ENCODE measurements at regions not wholly inside any gene's neighbourhood (a gene's known extent, or its start where the extent isn't known, plus 50 kb on each side); places are given as distances from the start of the nearest gene placed in this dataset.

- Histone ChIP-seq H3K27me3 (no peaks in the 10 kb centered on the region), H3K4me1 (replicated peaks in 1 of 2) (peaks cover 4 to 47% of the 10 kb centered on the region in 2 donors), H3K27ac (peak overlapping the region in 2 of 5 donors; percentile 4 to 15), H3K36me3 (replicated peaks in 1 of 2) (no peaks in the 10 kb centered on the region), H3K4me3 (no peak overlapping the region), H3K9me3 (replicated peaks in 1 of 3) (no peaks in the 10 kb centered on the region)
- 75 to 84% (median 80%) methylated on average over 3 of the region's 3 CpGs for WGBS, 4 donors
- intact Hi-C loops (cut with DNase I), result no loop called here
- TF ChIP-seq CTCF (IDR thresholded peaks at IDR 0.05) (no peak), POLR2A (IDR thresholded peaks at IDR 0.05) (no peak)
- DNase-seq, result no peak
Measured at GRCh38 chr15:70320077-70320476, 222.4 kb upstream of the TLE3 start.

DNA sequence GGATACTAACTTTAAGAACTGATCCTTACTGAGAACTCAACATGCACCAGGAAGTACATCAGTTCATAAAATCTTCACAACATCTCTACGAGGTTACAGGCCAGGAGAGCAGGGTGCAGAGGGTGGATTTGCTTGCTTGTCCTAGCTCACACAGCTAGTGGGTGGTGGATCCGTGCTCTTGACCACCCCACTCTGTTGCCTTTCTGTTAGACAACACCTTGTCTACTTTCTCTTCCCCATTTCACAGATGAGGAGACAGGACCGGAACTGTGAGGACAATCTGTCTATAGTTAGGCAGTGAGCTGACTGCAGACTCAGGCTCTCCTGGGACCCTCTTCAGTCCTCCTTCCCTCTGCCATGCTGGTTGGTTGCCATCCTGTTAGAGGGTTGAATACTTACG lies 221.7 kb upstream of the TLE3 start:
- intact Hi-C loops (cut with DNase I), result no loop called here
- 71 to 89% (median 82%) methylated on average over 4 of the region's 4 CpGs for WGBS, 4 donors
- TF ChIP-seq POLR2A (IDR thresholded peaks at IDR 0.05), result no peak
- Histone ChIP-seq H3K9me3 (replicated peaks in 1 of 3) (no peaks in the 10 kb centered on the region), H3K36me3 (replicated peaks in 1 of 2) (no peaks in the 10 kb centered on the region), H3K27ac (peak overlapping the region in 1 of 5 donors; percentile 30), H3K4me1 (replicated peaks in 1 of 2) (peaks cover 4 to 47% of the 10 kb centered on the region in 2 donors), H3K4me3 (no peak overlapping the region), H3K27me3 (no peaks in the 10 kb centered on the region)
- DNase-seq, result no peak

GRCh38 chr15:70318594-70319465 lies 221.1 kb upstream of the TLE3 start:
- Histone ChIP-seq H3K9me3 (replicated peaks in 1 of 3) (no peaks in the 10 kb centered on the region), H3K27ac (peak overlapping the region in 1 of 5 donors; percentile 30), H3K4me3 (no peak overlapping the region), H3K36me3 (replicated peaks in 1 of 2) (no peaks in the 10 kb centered on the region), H3K4me1 (replicated peaks in 1 of 2) (peaks cover 4 to 43% of the 10 kb centered on the region in 2 donors), H3K27me3 (no peaks in the 10 kb centered on the region)
- WGBS, 4 donors, result 61 to 70% (median 67%) methylated on average over 11 of the region's 11 CpGs
- DNase-seq, result no peak
- no peak for TF ChIP-seq POLR2A (IDR thresholded peaks at IDR 0.05)
- no peak for TF ChIP-seq CTCF (IDR thresholded peaks at IDR 0.05)
- intact Hi-C loops (cut with DNase I), result no loop called here

GRCh38 chr15:70316059-70316600 lies 218.4 kb upstream of the TLE3 start:
- 87 to 91% (median 89%) methylated on average over 7 to 8 of the region's 8 CpGs for WGBS, 4 donors
- no peaks in the 10 kb centered on the region for H3K27me3 ChIP-seq
- no peaks in the 10 kb centered on the region for H3K36me3 ChIP-seq (replicated peaks in 1 of 2)
- no peak overlapping the region for H3K27ac ChIP-seq
- intact Hi-C loops (cut with DNase I), result no loop called here
- no peak overlapping the region for H3K4me3 ChIP-seq
- H3K4me1 ChIP-seq (replicated peaks in 1 of 2), result peaks cover 0 to 16% of the 10 kb centered on the region in 2 donors
- DNase-seq, result no peak
- H3K9me3 ChIP-seq (replicated peaks in 1 of 3), result no peaks in the 10 kb centered on the region
- TF ChIP-seq POLR2A (IDR thresholded peaks at IDR 0.05), result no peak
- TF ChIP-seq CTCF (IDR thresholded peaks at IDR 0.05), result no peak
